ENCODE measurements at regions not wholly inside any gene's neighbourhood (a gene's known extent, or its start where the extent isn't known, plus 50 kb on each side); places are given as distances from the start of the nearest gene placed in this dataset.

- peak; percentile 87 for DNase-seq
- no peaks in the 10 kb centered on the region for H3K9me3 Mint-ChIP-seq
- H3K4me3 Mint-ChIP-seq = peak overlapping the region; percentile 46
- H3K27ac Mint-ChIP-seq = peak overlapping the region; percentile 78
- H3K36me3 Mint-ChIP-seq (ENCODE audit: low read depth) = no peaks in the 10 kb centered on the region
- TF ChIP-seq, protein P1, sequence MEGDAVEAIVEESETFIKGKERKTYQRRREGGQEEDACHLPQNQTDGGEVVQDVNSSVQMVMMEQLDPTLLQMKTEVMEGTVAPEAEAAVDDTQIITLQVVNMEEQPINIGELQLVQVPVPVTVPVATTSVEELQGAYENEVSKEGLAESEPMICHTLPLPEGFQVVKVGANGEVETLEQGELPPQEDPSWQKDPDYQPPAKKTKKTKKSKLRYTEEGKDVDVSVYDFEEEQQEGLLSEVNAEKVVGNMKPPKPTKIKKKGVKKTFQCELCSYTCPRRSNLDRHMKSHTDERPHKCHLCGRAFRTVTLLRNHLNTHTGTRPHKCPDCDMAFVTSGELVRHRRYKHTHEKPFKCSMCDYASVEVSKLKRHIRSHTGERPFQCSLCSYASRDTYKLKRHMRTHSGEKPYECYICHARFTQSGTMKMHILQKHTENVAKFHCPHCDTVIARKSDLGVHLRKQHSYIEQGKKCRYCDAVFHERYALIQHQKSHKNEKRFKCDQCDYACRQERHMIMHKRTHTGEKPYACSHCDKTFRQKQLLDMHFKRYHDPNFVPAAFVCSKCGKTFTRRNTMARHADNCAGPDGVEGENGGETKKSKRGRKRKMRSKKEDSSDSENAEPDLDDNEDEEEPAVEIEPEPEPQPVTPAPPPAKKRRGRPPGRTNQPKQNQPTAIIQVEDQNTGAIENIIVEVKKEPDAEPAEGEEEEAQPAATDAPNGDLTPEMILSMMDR (IDR thresholded peaks at IDR 0.05) = peak; percentile 31
- H3K4me1 Mint-ChIP-seq = peaks cover 61% of the 10 kb centered on the region
- peaks cover 11% of the 10 kb centered on the region for H3K27me3 Mint-ChIP-seq (ENCODE audit: low read depth, poor library complexity)
Measured at GRCh38 chr14:76947078-76947837, 81.2 kb downstream of the IRF2BPL start.

DNA sequence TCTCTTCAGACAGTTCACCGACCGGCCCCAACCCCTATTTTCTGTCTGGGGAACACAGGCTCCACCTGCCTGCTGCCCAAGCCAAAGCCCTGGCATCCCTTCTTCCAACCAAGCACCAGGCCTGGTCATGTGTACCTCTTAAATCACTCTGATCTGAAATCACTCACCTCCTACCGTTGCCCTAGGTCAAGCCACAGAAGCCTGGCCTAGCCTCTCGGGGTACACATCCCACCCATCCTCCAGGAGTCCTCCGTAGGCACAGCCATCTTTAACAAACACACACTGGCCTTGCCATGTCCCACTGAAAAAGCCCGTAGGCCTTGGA is 81.8 kb downstream of the IRF2BPL start:
- no peaks in the 10 kb centered on the region for H3K36me3 Mint-ChIP-seq (ENCODE audit: low read depth)
- H3K27ac Mint-ChIP-seq = peak overlapping the region; percentile 78
- no peaks in the 10 kb centered on the region for H3K9me3 Mint-ChIP-seq
- TF ChIP-seq, protein P1 (IDR thresholded peaks at IDR 0.05) = no peak
- H3K27me3 Mint-ChIP-seq (ENCODE audit: low read depth, poor library complexity) = peaks cover 11% of the 10 kb centered on the region
- no peak for DNase-seq
- H3K4me1 Mint-ChIP-seq = peaks cover 61% of the 10 kb centered on the region
- peak overlapping the region; percentile 28 for H3K4me3 Mint-ChIP-seq

DNA sequence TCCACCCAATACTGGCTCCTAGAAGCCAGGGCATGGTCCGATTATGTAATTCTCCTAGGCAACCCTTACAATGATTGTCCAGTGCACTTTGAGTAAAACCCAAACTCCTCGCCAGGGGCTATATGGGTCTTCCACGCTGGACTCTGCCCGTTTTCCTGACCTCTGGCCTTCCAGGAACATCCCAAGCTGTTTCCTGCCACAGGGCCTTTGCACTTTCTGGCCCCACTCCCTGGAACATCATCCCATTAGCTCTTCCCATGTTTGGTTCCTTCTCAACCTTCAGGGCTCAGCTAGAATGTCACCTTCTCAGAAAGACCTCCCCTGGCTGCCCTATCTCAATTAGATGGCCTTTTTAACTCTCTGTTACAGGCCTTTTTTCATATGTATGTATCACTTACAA is 85.4 kb downstream of the IRF2BPL start:
- no peak overlapping the region for H3K4me3 Mint-ChIP-seq
- H3K27me3 Mint-ChIP-seq (ENCODE audit: low read depth, poor library complexity) = peaks cover 13% of the 10 kb centered on the region
- H3K9me3 Mint-ChIP-seq = no peaks in the 10 kb centered on the region
- peaks cover 62% of the 10 kb centered on the region for H3K4me1 Mint-ChIP-seq
- H3K36me3 Mint-ChIP-seq (ENCODE audit: low read depth) = no peaks in the 10 kb centered on the region
- no peak overlapping the region for H3K27ac Mint-ChIP-seq
- TF ChIP-seq, protein P1 (IDR thresholded peaks at IDR 0.05) = no peak
- DNase-seq = no peak

DNA sequence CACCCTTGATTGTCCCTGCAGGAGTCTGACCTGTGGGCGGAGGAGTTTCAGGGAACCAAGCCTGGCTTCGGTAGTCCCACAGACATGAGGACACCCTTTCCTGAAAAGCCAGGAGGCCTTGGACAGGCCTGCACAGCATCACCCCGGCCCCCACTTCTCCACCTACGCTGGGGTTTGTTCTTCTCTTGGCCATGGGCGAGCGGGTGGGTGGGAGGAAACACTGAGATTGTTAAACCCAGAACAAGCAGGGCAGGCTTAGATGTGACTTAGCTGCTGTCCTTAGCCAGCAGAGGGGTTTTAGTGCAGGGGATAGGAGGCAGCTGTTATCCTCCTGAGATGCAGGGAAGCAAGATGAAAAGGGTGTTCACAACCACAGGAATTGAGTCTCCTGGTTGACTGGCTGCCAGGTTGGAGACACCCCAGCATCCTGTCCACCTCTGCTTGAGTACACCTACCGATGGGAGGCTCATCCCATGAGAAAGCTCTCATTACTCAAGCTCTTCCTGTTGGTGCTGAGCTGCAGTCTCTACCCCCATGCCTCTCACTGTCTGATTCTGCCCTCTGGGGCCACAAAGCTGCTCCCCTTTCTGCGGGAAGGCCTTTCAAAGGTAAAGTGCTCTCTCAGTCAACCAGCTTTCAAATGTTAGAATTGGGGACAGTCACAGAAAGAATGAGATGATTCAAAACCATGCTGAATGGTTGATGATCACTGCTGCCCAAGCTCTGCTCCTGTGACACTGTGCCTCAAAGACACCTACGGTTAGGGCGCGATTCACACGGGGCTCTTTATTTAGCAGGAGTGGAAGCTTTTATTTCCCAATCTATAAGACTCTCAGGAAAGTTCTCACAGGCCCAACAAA is 86.3 kb downstream of the IRF2BPL start:
- H3K36me3 Mint-ChIP-seq (ENCODE audit: low read depth) = no peaks in the 10 kb centered on the region
- DNase-seq = no peak

DNA sequence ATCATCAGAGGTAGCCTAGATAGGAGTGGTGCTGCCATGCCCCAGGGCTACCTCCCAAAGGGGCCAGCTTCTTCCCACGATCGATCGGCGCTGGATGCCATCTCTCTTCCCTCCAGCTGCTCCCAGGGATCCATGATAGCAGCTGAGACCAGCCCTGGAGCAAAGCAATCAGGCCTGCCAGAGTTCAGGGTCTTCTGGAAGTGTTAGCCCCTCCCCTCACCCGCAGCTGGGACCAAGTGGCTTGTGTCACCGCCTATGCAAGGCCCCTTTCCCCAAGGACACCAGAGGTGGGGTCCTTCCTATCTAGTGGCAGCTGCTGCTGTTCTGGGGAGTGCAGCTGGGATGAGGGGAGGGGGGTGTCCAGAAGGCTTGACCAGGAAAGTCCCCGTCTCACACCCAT is 87.0 kb downstream of the IRF2BPL start:
- H3K4me1 Mint-ChIP-seq = peaks cover 59% of the 10 kb centered on the region
- H3K9me3 Mint-ChIP-seq = no peaks in the 10 kb centered on the region
- DNase-seq = no peak
- H3K27me3 Mint-ChIP-seq (ENCODE audit: low read depth, poor library complexity) = peaks cover 5% of the 10 kb centered on the region
- H3K4me3 Mint-ChIP-seq = no peak overlapping the region
- H3K27ac Mint-ChIP-seq = no peak overlapping the region
- no peaks in the 10 kb centered on the region for H3K36me3 Mint-ChIP-seq (ENCODE audit: low read depth)
- TF ChIP-seq, protein P1 (IDR thresholded peaks at IDR 0.05) = no peak

More for the DNA sequence above, 86.3 kb downstream of the IRF2BPL start:
- H3K27ac Mint-ChIP-seq = no peak overlapping the region
- TF ChIP-seq, protein P1 (IDR thresholded peaks at IDR 0.05) = no peak
- H3K4me3 Mint-ChIP-seq = no peak overlapping the region
- H3K9me3 Mint-ChIP-seq = no peaks in the 10 kb centered on the region
- H3K4me1 Mint-ChIP-seq = peaks cover 62% of the 10 kb centered on the region
- H3K27me3 Mint-ChIP-seq (ENCODE audit: low read depth, poor library complexity) = peaks cover 10% of the 10 kb centered on the region
